SU-DHL-6 (cell line): ENCODE measurements at regions not wholly inside any gene's neighbourhood (a gene's known extent, or its start where the extent isn't known, plus 50 kb on each side); places are given as distances from the start of the nearest gene placed in this dataset.

Source experiments
- H2AFZ ChIP-seq: fragments of 200-600 bp; sonication (generic); 2 replicates; pipeline ENCODE4 v1.6.1; 2014; ENCODE audit warnings: low read depth, mild to moderate bottlenecking, moderate library complexity, mixed read lengths, antibody characterized with exemption, low read length; ENCODE audit not compliant: severe bottlenecking
- H3F3A ChIP-seq: fragments of 200-600 bp; shearing (Covaris generic); 2 replicates; pipeline ENCODE4 v1.6.0; 2016; ENCODE audit warnings: antibody characterized with exemption, mild to moderate bottlenecking; ENCODE audit not compliant: insufficient read depth
- H3K27ac ChIP-seq: fragments of 200-600 bp; sonication (generic); 2 replicates; pipeline ENCODE4 v1.5.1; 2016; ENCODE audit warnings: low read depth, mild to moderate bottlenecking, low read length, moderate library complexity, mixed read lengths
- H3K27me3 ChIP-seq: fragments of 200-600 bp; sonication (generic), shearing (Covaris generic); 2 replicates; pipeline ENCODE4 v1.6.0; 2014; ENCODE audit warnings: mild to moderate bottlenecking, low read length
- H3K36me3 ChIP-seq: fragments of 200-600 bp; sonication (generic); 2 replicates; pipeline ENCODE4 v1.6.1; 2014; ENCODE audit warnings: mild to moderate bottlenecking, low read length, mixed read lengths
- H3K4me2 ChIP-seq: fragments of 300-600, 200-600 bp; shearing (Covaris generic), sonication (generic); 2 replicates; pipeline ENCODE4 v1.6.0; 2014; ENCODE audit warnings: low read length, low read depth, mild to moderate bottlenecking; ENCODE audit not compliant: poor library complexity, severe bottlenecking
- H3K4me3 ChIP-seq: fragments of 200-600 bp; sonication (generic); 2 replicates; pipeline ENCODE4 v1.5.1; 2014; ENCODE audit warnings: antibody characterized with exemption, low read length, mild to moderate bottlenecking, mixed read lengths; ENCODE audit not compliant: insufficient read depth, poor library complexity, severe bottlenecking
- H3K79me2 ChIP-seq: fragments of 200-600 bp; sonication (generic); 2 replicates; pipeline ENCODE4 v1.6.1; 2014; ENCODE audit warnings: mild to moderate bottlenecking, low read length, moderate library complexity; ENCODE audit not compliant: insufficient read depth
- H3K9ac ChIP-seq: fragments of 200-600 bp; sonication (generic); 2 replicates; pipeline ENCODE4 v1.7.0; 2014; ENCODE audit warnings: mild to moderate bottlenecking, low read length
- H3K9me2 ChIP-seq: fragments of 200-600 bp; sonication (generic); replicated peaks from 2 replicates; pipeline ENCODE4 v1.6.1; 2014; ENCODE audit warnings: low read length; ENCODE audit not compliant: insufficient read depth
- H3K9me3 ChIP-seq: fragments of 200-600 bp; sonication (generic); 2 replicates; pipeline ENCODE4 v1.6.1; 2014; ENCODE audit warnings: low read length, mixed read lengths; ENCODE audit not compliant: insufficient read depth
- H4K20me1 ChIP-seq: fragments of 200-600 bp; sonication (generic); 2 replicates; pipeline ENCODE4 v1.6.1; 2014; ENCODE audit warnings: low read depth, mild to moderate bottlenecking, antibody characterized with exemption, low read length, moderate library complexity, mixed read lengths
- EZH2phosphoT487 ChIP-seq: fragments of 200-600 bp; sonication (generic), shearing (Covaris generic); conservative IDR thresholded peaks from 2 replicates; pipeline ENCODE4 v1.6.1; 2018; ENCODE audit warnings: mild to moderate bottlenecking, antibody characterized with exemption, low read length, moderate library complexity, mixed read lengths
- TF ChIP-seq, protein P1 (sequence below): fragments of 200-600 bp; sonication (generic); IDR thresholded peaks from one replicate; pipeline ENCODE4 v1.5.1; 2017; ENCODE audit warnings: antibody characterized with exemption, mild to moderate bottlenecking, low read length, moderate library complexity; ENCODE audit not compliant: insufficient read depth, poor library complexity, severe bottlenecking

- peak overlapping the region; percentile 35 for H3K4me2 ChIP-seq
- H3K79me2 ChIP-seq, result no peaks in the 10 kb centered on the region
- H2AFZ ChIP-seq, result no peak overlapping the region
- no peaks in the 10 kb centered on the region for H4K20me1 ChIP-seq
- H3K27ac ChIP-seq, result peak overlapping the region; percentile 43
- H3K36me3 ChIP-seq, result peaks cover 4% of the 10 kb centered on the region; the same call in 1 of the 2 replicates
- H3K9me3 ChIP-seq, result peaks cover 8% of the 10 kb centered on the region; the same call in 1 of the 2 replicates
- H3K27me3 ChIP-seq, result no peaks in the 10 kb centered on the region
- TF ChIP-seq, protein P1, sequence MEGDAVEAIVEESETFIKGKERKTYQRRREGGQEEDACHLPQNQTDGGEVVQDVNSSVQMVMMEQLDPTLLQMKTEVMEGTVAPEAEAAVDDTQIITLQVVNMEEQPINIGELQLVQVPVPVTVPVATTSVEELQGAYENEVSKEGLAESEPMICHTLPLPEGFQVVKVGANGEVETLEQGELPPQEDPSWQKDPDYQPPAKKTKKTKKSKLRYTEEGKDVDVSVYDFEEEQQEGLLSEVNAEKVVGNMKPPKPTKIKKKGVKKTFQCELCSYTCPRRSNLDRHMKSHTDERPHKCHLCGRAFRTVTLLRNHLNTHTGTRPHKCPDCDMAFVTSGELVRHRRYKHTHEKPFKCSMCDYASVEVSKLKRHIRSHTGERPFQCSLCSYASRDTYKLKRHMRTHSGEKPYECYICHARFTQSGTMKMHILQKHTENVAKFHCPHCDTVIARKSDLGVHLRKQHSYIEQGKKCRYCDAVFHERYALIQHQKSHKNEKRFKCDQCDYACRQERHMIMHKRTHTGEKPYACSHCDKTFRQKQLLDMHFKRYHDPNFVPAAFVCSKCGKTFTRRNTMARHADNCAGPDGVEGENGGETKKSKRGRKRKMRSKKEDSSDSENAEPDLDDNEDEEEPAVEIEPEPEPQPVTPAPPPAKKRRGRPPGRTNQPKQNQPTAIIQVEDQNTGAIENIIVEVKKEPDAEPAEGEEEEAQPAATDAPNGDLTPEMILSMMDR, result no peak
- no peak for TF ChIP-seq EZH2phosphoT487
- no peaks in the 10 kb centered on the region for H3K9me2 ChIP-seq
- no peak overlapping the region for H3K4me3 ChIP-seq
- no peaks in the 10 kb centered on the region for H3F3A ChIP-seq
- no peak overlapping the region for H3K9ac ChIP-seq
Measured at GRCh38 chr13:103539721-103540381, 473.6 kb upstream of the SLC10A2 start.

GRCh38 chr13:103539265-103539664, 473.0 kb upstream of the SLC10A2 start:
- Histone ChIP-seq H4K20me1 (no peaks in the 10 kb centered on the region), H3K36me3 (peaks cover 4% of the 10 kb centered on the region; the same call in 1 of the 2 replicates), H3K9me2 (no peaks in the 10 kb centered on the region), H3K9ac (no peak overlapping the region), H3K79me2 (no peaks in the 10 kb centered on the region), H3K27me3 (no peaks in the 10 kb centered on the region), H3K4me3 (no peak overlapping the region), H3F3A (no peaks in the 10 kb centered on the region), H3K4me2 (peak overlapping the region; percentile 35), H3K27ac (peak overlapping the region; percentile 43), H2AFZ (no peak overlapping the region), H3K9me3 (peaks cover 7% of the 10 kb centered on the region; the same call in 1 of the 2 replicates)
- TF ChIP-seq EZH2phosphoT487, result no peak
- TF ChIP-seq, protein P1, result no peak

- no peak overlapping the region for H3K9ac ChIP-seq
- no peak overlapping the region for H3K4me2 ChIP-seq
- H3K27me3 ChIP-seq, result no peaks in the 10 kb centered on the region
- no peaks in the 10 kb centered on the region for H3F3A ChIP-seq
- H2AFZ ChIP-seq, result no peak overlapping the region
- no peaks in the 10 kb centered on the region for H4K20me1 ChIP-seq
- TF ChIP-seq, protein P1, result no peak
- no peak for TF ChIP-seq EZH2phosphoT487
- no peak overlapping the region for H3K4me3 ChIP-seq
- H3K9me2 ChIP-seq, result no peaks in the 10 kb centered on the region
- peaks cover under 1% of the 10 kb centered on the region; the same call in 1 of the 2 replicates for H3K9me3 ChIP-seq
- H3K36me3 ChIP-seq, result no peaks in the 10 kb centered on the region; the same call in 1 of the 2 replicates
- H3K79me2 ChIP-seq, result no peaks in the 10 kb centered on the region
- H3K27ac ChIP-seq, result no peak overlapping the region
Measured at GRCh38 chr13:103537616-103538015, 471.4 kb upstream of the SLC10A2 start.
